Fibroblast of mammary gland (primary cell): ENCODE measurements at regions not wholly inside any gene's neighbourhood (a gene's known extent, or its start where the extent isn't known, plus 50 kb on each side); places are given as distances from the start of the nearest gene placed in this dataset.

Experiments used
- DNase-seq: peaks from one replicate; pipeline ENCODE4 v3.0.0-alpha.2; 2010; ENCODE audit warnings: low read depth
- H3K4me3 ChIP-seq: 2 replicates; pipeline ENCODE4 v1.5.1; 2011; ENCODE audit warnings: low read depth, mild to moderate bottlenecking, low read length, moderate library complexity; ENCODE audit not compliant: control insufficient read depth
- TF ChIP-seq, protein P1 (sequence below): conservative IDR thresholded peaks from 2 replicates; pipeline ENCODE4 v1.5.1; 2011; ENCODE audit warnings: low read depth, low read length, inconsistent platforms; ENCODE audit not compliant: control insufficient read depth, insufficient read depth

DNA sequence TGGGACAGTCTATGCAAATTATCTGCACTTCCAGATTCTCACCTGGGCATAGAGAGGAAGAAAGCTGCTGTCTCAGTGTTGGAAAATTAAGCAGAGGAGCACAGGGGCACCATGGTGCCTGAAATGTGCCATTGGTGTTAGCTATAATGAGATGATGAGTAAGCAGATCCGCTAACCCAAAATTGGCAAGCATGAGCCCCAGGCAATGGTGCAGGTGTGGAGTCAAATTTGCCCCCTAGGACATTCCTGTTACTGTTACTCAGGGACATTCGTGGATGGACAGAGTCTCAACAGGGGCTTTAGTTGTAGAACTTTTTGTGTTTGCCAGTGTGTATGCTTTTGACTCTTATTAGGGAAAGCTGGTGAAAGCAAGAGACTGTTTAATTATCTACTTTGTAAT, 385.2 kb upstream of the KLF6 start:
- no peak overlapping the region for H3K4me3 ChIP-seq
- TF ChIP-seq, protein P1, sequence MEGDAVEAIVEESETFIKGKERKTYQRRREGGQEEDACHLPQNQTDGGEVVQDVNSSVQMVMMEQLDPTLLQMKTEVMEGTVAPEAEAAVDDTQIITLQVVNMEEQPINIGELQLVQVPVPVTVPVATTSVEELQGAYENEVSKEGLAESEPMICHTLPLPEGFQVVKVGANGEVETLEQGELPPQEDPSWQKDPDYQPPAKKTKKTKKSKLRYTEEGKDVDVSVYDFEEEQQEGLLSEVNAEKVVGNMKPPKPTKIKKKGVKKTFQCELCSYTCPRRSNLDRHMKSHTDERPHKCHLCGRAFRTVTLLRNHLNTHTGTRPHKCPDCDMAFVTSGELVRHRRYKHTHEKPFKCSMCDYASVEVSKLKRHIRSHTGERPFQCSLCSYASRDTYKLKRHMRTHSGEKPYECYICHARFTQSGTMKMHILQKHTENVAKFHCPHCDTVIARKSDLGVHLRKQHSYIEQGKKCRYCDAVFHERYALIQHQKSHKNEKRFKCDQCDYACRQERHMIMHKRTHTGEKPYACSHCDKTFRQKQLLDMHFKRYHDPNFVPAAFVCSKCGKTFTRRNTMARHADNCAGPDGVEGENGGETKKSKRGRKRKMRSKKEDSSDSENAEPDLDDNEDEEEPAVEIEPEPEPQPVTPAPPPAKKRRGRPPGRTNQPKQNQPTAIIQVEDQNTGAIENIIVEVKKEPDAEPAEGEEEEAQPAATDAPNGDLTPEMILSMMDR = no peak
- no peak for DNase-seq

DNA sequence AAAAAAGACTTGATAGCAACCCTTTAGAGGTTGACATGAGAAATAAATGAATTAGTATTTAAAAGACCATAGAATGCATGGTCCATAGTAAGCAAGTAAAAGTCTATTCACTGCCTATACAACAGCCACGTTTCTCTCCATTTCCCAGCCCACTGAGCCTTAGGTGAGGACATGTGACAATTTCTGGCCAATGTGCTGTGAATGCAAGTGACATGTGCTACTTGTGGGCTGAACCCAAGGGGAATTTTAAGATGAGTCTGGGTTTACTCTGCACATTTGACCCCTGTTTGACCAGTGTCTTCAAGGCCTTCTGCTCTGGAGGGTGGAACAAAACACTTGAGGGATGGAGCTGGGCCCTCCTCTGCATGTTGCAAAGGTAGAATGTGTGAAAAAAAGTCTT, 384.4 kb upstream of the KLF6 start:
- no peak overlapping the region for H3K4me3 ChIP-seq
- no peak for DNase-seq
- TF ChIP-seq, protein P1 = no peak

DNA sequence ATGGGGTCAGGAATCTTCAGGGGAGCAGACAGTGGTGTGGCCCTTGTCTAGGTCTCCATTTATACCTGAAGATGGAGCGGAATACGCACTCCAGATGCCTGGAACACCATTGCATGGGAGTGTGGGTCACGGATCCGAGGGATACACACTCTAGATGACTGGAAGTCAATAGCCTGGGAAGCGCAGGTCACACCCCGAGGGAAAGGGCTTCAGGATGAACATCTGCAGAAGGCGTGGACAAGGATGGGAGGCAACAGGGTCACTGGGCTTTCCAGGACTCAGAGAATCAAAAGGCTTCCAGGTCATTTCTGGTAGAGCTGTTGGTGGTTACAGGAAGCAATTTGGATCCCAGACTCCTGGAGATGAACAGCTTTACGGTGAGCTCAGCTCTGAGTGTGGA, 382.2 kb upstream of the KLF6 start:
- TF ChIP-seq, protein P1 = no peak
- H3K4me3 ChIP-seq = no peak overlapping the region
- DNase-seq = no peak

DNA sequence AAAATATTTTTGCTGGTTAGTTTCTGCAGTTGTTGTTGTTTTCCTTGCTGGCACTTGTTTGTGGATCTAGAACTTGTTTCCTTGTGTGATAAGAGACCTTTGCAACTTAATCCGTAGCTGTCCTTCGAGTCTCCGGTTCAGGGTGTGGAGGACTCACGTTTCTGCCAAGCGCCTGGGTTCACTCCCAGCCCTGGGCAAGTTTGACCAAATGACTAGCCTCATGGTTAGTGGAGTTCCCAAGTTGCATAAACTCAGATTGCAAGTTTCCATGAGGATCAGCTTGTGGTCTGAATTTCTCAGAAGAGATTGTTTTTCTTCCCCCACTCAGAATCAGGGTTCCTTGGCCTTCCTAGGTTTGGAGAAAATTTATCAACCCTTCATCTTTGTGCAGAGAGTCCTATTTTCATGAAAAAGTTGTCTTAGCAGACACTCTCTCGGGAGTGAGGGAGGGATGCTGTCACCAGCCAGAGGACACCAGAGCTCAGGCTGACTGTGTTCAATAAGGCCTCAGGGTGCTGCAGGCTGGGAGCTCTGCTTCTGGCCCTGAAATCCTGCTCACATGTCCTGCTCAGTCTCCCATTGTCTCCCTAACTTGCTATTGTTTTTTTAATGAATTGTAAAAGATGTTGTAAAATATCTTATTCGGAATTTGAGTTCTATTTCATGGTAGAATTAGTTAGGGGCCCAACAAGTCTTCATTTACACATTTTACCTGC, 377.7 kb upstream of the KLF6 start:
- TF ChIP-seq, protein P1 = no peak
- no peak overlapping the region for H3K4me3 ChIP-seq
- DNase-seq = no peak

- no peak for DNase-seq
- TF ChIP-seq, protein P1 = no peak
- H3K4me3 ChIP-seq = no peak overlapping the region
These were observed 374.2 kb upstream of the KLF6 start for GRCh38 chr10:4159173-4159572.

- H3K4me3 ChIP-seq = no peak overlapping the region
- TF ChIP-seq, protein P1 = no peak
- no peak for DNase-seq
These were observed 369.2 kb upstream of the KLF6 start for GRCh38 chr10:4154191-4154715.

DNA sequence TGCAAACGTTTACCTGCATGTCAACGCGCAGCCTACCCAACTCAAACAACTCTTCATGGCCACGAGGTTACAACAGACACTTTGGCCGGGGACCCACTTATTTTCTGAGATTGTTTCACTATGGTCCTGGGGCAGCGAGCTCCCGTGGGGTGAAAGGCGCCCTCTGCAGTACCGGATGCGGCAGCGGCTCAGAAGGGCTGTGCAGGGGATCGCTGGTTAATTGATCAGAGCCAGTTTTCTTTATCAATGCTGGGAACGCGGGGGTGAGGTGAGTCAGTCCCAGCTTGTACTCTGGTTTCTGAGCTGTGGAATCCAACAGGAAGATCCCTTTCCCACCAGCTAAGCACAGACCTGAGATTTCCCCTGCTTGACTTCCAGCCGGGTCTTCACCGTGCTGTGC, 366.5 kb upstream of the KLF6 start:
- DNase-seq = no peak
- TF ChIP-seq, protein P1 = no peak
- H3K4me3 ChIP-seq = no peak overlapping the region
